GM18867 (cell line): ENCODE measurements at regions not wholly inside any gene's neighbourhood (a gene's known extent, or its start where the extent isn't known, plus 50 kb on each side); places are given as distances from the start of the nearest gene placed in this dataset.
"Not testable (repeated sequence)": the region's sequence is repeated elsewhere in the genome, so short reads cannot be mapped to it uniquely, and the experiment has no call there.

ENCODE experiments used
- ATAC-seq: cut with Tn5 transposase; IDR thresholded peaks from one replicate; pipeline ENCODE4 v1.9.1; 2021; ENCODE audit warnings: mild to moderate bottlenecking, moderate library complexity; ENCODE audit not compliant: unreplicated experiment

DNA sequence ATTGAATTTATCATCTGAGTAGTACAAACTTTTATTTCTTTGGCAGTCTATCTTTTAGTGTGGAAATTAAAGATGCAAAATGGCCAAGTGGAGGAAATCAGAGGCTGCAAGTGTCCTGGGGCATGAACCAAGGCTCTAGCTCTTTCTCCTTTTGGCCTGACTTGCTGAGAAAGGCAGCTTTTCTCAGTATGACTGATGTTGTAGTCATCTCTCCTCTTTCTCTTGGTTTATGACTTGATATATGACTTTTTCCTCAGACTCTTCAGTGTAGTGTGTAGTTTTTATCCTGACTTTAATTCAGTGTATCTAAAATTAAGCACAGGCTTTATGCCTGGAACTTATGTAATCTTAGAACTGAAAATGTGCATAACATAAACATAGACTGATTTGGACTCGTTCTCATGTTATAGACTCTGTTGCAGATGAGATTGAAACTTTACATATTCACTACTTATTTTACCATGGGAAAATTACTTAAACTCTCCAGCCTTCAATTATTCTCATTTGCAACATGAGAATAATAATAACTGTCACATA, 65.7 kb downstream of the SLITRK5 start:
- ATAC-seq: no peak

GRCh38 chr13:87754097-87754496, 82.9 kb downstream of the SLITRK5 start:
- no peak for ATAC-seq

DNA sequence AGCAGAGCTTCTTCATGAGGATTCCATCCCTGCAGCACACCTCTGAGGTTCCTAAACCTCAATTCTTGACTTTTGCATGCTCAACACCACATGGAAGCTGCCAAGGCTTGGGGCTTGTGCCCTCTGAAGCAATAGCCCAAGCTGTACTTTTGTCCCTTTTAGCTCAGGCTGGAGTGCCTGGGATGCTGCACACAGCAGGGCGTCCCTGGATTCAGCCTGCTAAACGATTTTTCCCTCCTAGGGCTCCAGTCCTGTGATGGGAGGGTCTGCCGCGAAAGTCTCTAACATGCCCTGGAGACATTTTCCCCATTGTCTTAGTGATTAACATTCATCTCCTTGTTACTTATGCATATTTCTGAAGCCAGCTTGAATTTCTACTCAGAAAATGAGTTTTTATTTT, 98.3 kb downstream of the SLITRK5 start:
- ATAC-seq: no peak

DNA sequence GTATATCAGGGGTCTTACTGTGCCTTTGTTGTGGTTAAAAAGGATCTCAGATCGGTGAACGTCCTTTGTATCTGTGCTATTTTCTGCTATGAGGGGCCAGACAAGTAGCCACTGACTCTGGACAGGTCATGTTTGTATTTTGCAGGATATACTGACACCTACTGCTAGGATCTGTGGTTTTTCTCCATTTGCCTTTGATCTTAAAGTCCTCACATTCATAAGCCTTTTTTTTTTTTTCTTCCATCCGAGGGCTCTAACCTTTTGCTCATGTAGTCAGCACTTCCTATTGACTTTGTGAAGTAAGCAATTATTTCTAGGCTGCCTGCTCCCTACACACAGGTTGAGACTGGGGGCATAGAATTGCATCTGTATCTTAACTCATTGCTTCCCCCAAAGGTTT, 106.2 kb downstream of the SLITRK5 start:
- ATAC-seq: no peak

DNA sequence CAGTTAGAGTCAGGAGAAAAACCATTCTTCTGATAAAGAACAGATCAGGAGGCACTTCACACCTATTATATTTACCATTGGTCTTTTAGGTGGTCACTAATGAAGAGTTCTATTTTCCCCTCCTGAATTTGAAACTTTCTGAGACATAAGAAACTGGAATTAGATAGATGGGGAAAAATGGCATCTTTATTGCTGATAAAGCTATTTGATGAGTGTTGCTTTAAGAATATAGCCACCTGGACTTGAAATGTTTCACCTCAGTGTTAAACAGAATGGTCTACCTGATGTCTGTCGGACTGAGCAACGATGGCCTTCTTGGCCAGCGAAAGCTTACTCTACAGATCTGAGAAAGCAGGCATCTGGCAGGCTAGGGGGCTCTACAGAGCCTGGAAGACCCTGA, 107.0 kb downstream of the SLITRK5 start:
- no peak for ATAC-seq

GRCh38 chr13:87779426-87779825, 108.3 kb downstream of the SLITRK5 start:
- ATAC-seq: no peak

DNA sequence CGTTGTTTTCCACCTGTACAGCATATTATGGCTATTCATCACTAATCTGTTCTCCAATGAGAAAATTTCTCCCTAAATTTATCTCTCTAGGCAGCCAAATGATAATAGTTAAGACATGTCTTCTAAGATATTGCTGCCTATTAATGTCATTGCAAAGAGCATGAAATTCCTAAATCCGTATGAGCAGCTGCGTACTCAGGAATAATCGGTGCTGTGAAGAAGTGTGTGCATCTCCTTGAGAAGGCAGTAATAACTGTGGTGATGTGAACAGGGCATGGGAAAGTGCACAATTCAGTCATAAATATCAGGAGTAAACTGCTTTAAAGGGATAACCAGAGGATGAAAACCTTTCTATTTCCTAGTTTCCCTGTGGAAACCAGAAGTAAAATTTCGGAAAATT, 112.2 kb downstream of the SLITRK5 start:
- no peak for ATAC-seq

GRCh38 chr13:87788363-87788762, 117.2 kb downstream of the SLITRK5 start:
- no peak for ATAC-seq

- no peak for ATAC-seq
These were observed 121.7 kb downstream of the SLITRK5 start for GRCh38 chr13:87792878-87793277.

DNA sequence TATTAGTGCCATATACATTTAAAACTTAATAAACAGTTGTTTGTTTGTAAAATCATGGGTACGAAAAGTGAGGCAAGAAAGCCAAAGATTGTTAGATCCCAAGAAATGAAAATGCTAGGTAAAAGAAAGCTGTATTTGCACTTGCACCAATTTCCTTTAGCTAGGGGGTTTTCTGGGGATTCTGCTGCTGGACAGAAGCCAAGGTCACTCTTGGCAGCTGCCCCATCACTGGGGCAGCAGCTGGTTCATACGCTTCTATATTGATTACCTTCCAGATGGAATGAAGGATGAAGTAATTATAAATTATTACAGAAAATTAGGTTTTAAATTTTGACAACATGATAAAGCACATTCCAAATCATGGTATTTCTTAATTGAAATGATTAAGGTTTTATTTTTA, 127.4 kb downstream of the SLITRK5 start:
- no peak for ATAC-seq

GRCh38 chr13:87810391-87810801, 139.2 kb downstream of the SLITRK5 start:
- ATAC-seq: no peak

DNA sequence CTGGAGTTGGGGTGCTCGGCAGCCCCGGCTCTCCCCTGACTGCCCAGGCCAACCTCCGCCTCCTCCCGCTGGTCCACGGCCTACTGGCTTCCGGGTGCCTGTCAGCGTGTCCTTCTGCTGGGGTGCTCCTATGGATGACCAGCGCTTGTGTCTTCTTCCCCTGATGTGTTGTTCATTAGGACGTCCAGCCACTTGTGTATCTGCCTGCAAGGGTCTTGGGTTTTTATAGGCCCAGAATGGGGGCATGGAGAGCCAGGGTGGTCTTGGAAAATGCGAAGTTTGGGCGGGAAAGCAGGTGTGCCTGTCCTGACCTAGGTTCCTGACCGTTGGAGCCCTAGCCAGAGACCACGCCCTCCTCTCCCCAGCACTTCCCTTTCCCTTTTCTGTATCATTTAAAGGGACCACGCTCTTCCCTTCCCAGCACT, 139.8 kb downstream of the SLITRK5 start:
- ATAC-seq: no peak

GRCh38 chr13:87814403-87814802, 143.2 kb downstream of the SLITRK5 start:
- ATAC-seq: no peak

- ATAC-seq: no peak
These were observed 149.1 kb downstream of the SLITRK5 start for GRCh38 chr13:87820241-87820640.

- ATAC-seq: no peak
These were observed 150.3 kb downstream of the SLITRK5 start for GRCh38 chr13:87821512-87821911.

DNA sequence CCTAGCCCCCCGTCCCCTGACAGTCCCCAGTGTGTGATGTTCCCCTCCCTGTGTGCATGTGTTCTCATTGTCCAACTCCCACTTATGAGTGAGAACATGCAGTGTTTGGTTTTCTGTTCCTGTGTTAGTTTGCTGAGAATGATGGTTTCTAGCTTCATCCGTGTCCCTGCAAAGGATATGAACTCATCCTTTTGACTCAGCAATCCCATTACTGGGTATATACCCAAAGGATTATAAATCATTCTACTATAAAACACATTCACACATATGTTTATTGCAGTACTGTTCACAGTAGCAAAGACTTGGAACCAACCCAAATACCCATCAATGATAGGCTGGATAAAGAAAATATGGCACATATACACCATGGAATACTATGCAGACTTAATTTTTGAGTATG, 155.1 kb downstream of the SLITRK5 start:
- not testable (repeated sequence) for ATAC-seq

DNA sequence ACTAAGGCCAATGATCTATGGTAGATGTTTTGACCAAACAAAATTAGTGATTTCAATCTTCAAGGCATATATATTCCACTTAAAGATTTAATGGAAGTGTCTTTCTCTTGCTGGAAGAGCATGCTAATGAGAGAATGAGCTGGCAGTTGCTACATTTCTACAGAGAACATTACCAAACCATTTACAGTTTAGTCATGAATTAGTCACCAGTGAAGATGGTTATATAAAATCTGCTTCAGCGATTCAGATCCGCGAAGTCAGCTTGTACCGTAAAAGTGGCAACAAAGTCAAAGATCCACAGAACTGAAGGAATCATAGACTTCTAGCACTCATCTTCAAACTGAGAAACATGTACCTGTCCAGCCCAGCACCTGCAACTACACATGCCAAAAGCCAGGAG, 156.3 kb downstream of the SLITRK5 start:
- ATAC-seq: no peak

- ATAC-seq: no peak
These were observed 166.4 kb downstream of the SLITRK5 start for GRCh38 chr13:87837522-87837921.

- ATAC-seq: no peak
These were observed 166.8 kb downstream of the SLITRK5 start for GRCh38 chr13:87837946-87838345.

GRCh38 chr13:87851410-87851809, 180.2 kb downstream of the SLITRK5 start:
- no peak for ATAC-seq

- no peak for ATAC-seq
These were observed 184.4 kb downstream of the SLITRK5 start for GRCh38 chr13:87855553-87855952.

DNA sequence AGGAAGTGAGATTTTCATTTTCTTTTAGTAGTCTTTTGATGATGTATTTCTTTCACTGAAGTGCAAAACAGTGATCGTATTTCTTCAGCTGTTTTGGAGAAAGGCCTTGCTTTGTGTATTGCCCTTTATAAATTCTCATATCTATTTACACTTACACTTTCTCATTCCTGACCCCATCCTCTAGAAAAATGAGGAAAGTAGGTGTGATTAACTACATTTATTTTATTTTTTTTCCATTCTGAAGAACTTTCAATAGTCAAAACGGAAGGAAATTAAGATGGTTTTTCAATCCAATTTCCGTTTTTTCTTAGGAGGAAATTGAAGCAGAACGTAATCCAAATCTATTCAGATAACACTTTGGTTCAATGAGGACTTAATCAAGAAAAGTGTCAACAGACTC, 188.1 kb downstream of the SLITRK5 start:
- no peak for ATAC-seq

DNA sequence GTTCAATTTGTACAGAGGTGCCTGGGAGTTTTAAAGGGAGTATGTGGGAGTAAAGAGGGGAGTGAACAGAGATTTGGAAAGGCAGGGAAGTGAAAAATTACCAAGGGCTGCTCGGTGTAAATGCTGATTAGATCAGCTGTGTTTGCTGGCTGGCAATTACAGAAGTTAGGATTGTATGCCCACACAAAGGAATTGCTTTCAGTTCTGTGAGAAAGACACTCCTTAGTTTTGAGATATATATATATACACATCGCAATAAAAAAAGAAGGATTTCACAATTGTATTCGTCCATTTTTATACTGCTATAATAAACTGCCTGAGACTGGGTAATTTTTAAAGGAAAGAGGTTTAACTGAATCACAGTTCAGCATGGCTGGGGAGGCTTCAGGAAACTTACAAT, 196.3 kb downstream of the SLITRK5 start:
- no peak for ATAC-seq

GRCh38 chr13:87868731-87869130, 197.6 kb downstream of the SLITRK5 start:
- ATAC-seq: no peak
